ENCODE measurements at regions not wholly inside any gene's neighbourhood (a gene's known extent, or its start where the extent isn't known, plus 50 kb on each side); places are given as distances from the start of the nearest gene placed in this dataset.

- TF ChIP-seq CTCF (IDR thresholded peaks at IDR 0.05 in 8 of 11, conservative IDR thresholded peaks at IDR 0.05 in 3 of 11) (no peak), POLR2A (IDR thresholded peaks at IDR 0.05) (no peak), POLR2AphosphoS5 (IDR thresholded peaks at IDR 0.05) (no peak)
Measured at GRCh38 chr11:36774603-36775002, 176.6 kb upstream of the RAG2 start.

All from spleen (tissue), 7 donors.